SK-N-MC (cell line): ENCODE measurements at regions not wholly inside any gene's neighbourhood (a gene's known extent, or its start where the extent isn't known, plus 50 kb on each side); places are given as distances from the start of the nearest gene placed in this dataset.

ENCODE experiments used
- DNase-seq: peaks from one replicate; pipeline ENCODE4 v3.0.0-alpha.2; 2011; ENCODE audit warnings: low read depth, low spot score
- H3K27ac ChIP-seq: fragments of 200-600 bp; sonication (generic); 2 replicates; pipeline ENCODE4 v1.5.1; 2016; ENCODE audit warnings: mixed run types
- H3K36me3 ChIP-seq: fragments of 200-600 bp; sonication (generic); 2 replicates; pipeline ENCODE4 v1.6.1; 2017; ENCODE audit warnings: antibody characterized with exemption, low read length, mixed read lengths; ENCODE audit not compliant: insufficient read depth
- H3K4me3 ChIP-seq: fragments of 200-600 bp; sonication (generic); 2 replicates; pipeline ENCODE4 v1.5.1; 2016
- H3K9ac ChIP-seq: fragments of 200-600 bp; sonication (generic); 2 replicates; pipeline ENCODE4 v1.8.0; 2017; ENCODE audit warnings: mixed run types, mixed read lengths; ENCODE audit not compliant: insufficient read length
- H3K9me3 ChIP-seq: fragments of 200-600 bp; sonication (generic); 2 replicates; pipeline ENCODE4 v1.6.1; 2017; ENCODE audit warnings: low read depth, mild to moderate bottlenecking, antibody characterized with exemption, low read length, moderate library complexity, mixed read lengths
- EZH2 ChIP-seq: fragments of 200-600 bp; sonication (generic); IDR thresholded peaks from one replicate; pipeline ENCODE4 v1.6.1; 2017; ENCODE audit warnings: antibody characterized with exemption
- FOXP2 ChIP-seq: optimal IDR thresholded peaks from 2 replicates; pipeline ENCODE3; 2011; ENCODE audit warnings: mild to moderate bottlenecking, moderate library complexity; ENCODE audit not compliant: insufficient read depth; ENCODE audit errors: extremely low read length, control extremely low read depth
- POLR2AphosphoS5 ChIP-seq: IDR thresholded peaks from 2 replicates; pipeline ENCODE4 v1.6.1; 2012; ENCODE audit warnings: mild to moderate bottlenecking, low read depth, low read length, borderline replicate concordance

- no peak for DNase-seq
- H3K9me3 ChIP-seq: no peaks in the 10 kb centered on the region
- no peak overlapping the region for H3K9ac ChIP-seq
- H3K4me3 ChIP-seq: no peak overlapping the region
- no peak for TF ChIP-seq EZH2
- TF ChIP-seq FOXP2: no peak
- no peak for TF ChIP-seq POLR2AphosphoS5
- H3K36me3 ChIP-seq: no peaks in the 10 kb centered on the region
- H3K27ac ChIP-seq: no peak overlapping the region
These were observed 91.8 kb upstream of the NHSL1 start for GRCh38 chr6:138590796-138591709.

GRCh38 chr6:138592749-138593123 is 93.4 kb upstream of the NHSL1 start:
- Histone ChIP-seq H3K27ac (peak overlapping the region; percentile 80), H3K9me3 (no peaks in the 10 kb centered on the region), H3K9ac (peak overlapping the region; percentile 44), H3K36me3 (no peaks in the 10 kb centered on the region), H3K4me3 (peak overlapping the region; percentile 70)
- DNase-seq: no peak
- TF ChIP-seq POLR2AphosphoS5 (no peak), EZH2 (no peak), FOXP2 (no peak)

GRCh38 chr6:138593124-138593877 is 94.0 kb upstream of the NHSL1 start:
- TF ChIP-seq POLR2AphosphoS5 (no peak), FOXP2 (peak; percentile 20)
- no peaks in the 10 kb centered on the region for H3K36me3 ChIP-seq
- H3K27ac ChIP-seq: peak overlapping the region; percentile 80
- peak overlapping the region; percentile 70 for H3K4me3 ChIP-seq
- H3K9me3 ChIP-seq: no peaks in the 10 kb centered on the region
- peak overlapping the region; percentile 54 for H3K9ac ChIP-seq
- DNase-seq: peak; percentile 86

- Histone ChIP-seq H3K27ac (peak overlapping the region; percentile 80), H3K4me3 (peak overlapping the region; percentile 70)
- DNase-seq: no peak
These were observed 94.8 kb upstream of the NHSL1 start for GRCh38 chr6:138593909-138594757.

GRCh38 chr6:138594758-138595140 is 95.5 kb upstream of the NHSL1 start:
- no peak for TF ChIP-seq EZH2
- DNase-seq: no peak
- no peak overlapping the region for H3K9ac ChIP-seq

More at GRCh38 chr6:138593909-138594757, 94.8 kb upstream of the NHSL1 start:
- Histone ChIP-seq H3K9me3 (no peaks in the 10 kb centered on the region), H3K36me3 (no peaks in the 10 kb centered on the region), H3K9ac (peak overlapping the region; percentile 54)
- TF ChIP-seq FOXP2: no peak
- TF ChIP-seq POLR2AphosphoS5: no peak
- no peak for TF ChIP-seq EZH2

GRCh38 chr6:138596126-138596525 is 96.8 kb upstream of the NHSL1 start:
- no peaks in the 10 kb centered on the region for H3K9me3 ChIP-seq
- no peak for DNase-seq
- H3K4me3 ChIP-seq: no peak overlapping the region
- TF ChIP-seq POLR2AphosphoS5 (no peak), FOXP2 (no peak), EZH2 (no peak)
- no peaks in the 10 kb centered on the region for H3K36me3 ChIP-seq
- H3K27ac ChIP-seq: no peak overlapping the region
- no peak overlapping the region for H3K9ac ChIP-seq

More at GRCh38 chr6:138594758-138595140, 95.5 kb upstream of the NHSL1 start:
- no peak overlapping the region for H3K27ac ChIP-seq
- H3K9me3 ChIP-seq: no peaks in the 10 kb centered on the region
- no peaks in the 10 kb centered on the region for H3K36me3 ChIP-seq
- no peak overlapping the region for H3K4me3 ChIP-seq

GRCh38 chr6:138596591-138596990 is 97.3 kb upstream of the NHSL1 start:
- TF ChIP-seq POLR2AphosphoS5: no peak
- TF ChIP-seq FOXP2: no peak
- no peak for TF ChIP-seq EZH2
- Histone ChIP-seq H3K27ac (no peak overlapping the region), H3K9me3 (no peaks in the 10 kb centered on the region), H3K4me3 (no peak overlapping the region), H3K36me3 (no peaks in the 10 kb centered on the region), H3K9ac (no peak overlapping the region)
- no peak for DNase-seq

GRCh38 chr6:138597336-138597735 is 98.0 kb upstream of the NHSL1 start:
- no peak for DNase-seq
- no peak overlapping the region for H3K4me3 ChIP-seq
- no peaks in the 10 kb centered on the region for H3K9me3 ChIP-seq
- H3K36me3 ChIP-seq: no peaks in the 10 kb centered on the region
- no peak overlapping the region for H3K27ac ChIP-seq
- no peak overlapping the region for H3K9ac ChIP-seq
- TF ChIP-seq EZH2: no peak
- no peak for TF ChIP-seq POLR2AphosphoS5
